Activated CD4-positive, alpha-beta T cell treated with anti-CD3 and anti-CD28 coated beads, Interleukin-2, Interleukin-4, amounts not matched to agents 100 ng/mL and 50 ng/mL, durations not matched to agents 16 hours and 8 hours (primary cell): ENCODE measurements at regions not wholly inside any gene's neighbourhood (a gene's known extent, or its start where the extent isn't known, plus 50 kb on each side); places are given as distances from the start of the nearest gene placed in this dataset.

Source experiments
- DNase-seq: peaks from one replicate; pipeline ENCODE4 v3.0.0-alpha.2; 2020; ENCODE audit warnings: low spot score

DNA sequence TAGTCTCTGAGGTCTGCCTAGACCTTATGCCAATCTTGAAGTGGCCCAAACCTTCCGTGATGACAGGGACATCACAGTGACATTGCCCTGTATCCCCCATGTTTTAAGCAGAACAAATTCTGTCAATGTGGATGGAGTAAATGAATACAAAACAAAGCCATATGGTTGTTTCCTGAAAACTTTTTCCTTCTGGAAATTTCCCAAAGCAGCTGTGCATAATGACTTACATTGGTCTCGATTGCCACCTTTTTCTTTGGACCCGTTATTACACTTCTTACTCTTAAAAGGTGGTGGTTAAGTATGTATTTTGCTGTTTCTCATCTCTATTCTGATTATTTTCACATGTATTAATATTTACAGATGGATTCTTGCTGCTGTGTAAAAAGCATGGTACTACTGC, 411.2 kb upstream of the KLF6 start:
- no peak for DNase-seq

GRCh38 chr10:4195213-4195612, 410.2 kb upstream of the KLF6 start:
- no peak for DNase-seq

DNA sequence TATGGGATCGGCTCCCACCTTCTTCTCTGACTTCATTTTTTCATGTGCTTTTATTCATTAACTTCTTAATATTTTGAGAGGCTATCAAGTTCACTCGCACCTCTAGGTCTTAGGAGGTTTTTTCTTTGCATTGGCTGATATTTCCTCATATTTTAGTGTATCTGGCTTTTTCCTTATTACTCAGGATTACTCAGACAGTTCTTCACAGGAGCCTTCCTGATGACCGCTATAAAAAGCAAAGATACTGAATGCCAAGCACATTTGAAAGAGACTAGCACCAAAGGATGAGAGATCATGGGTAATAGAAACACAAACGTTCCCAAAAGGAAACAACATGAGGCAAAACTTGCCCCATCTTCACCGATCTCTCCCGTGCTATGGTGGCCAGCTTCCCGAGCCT, 409.2 kb upstream of the KLF6 start:
- DNase-seq: no peak

DNA sequence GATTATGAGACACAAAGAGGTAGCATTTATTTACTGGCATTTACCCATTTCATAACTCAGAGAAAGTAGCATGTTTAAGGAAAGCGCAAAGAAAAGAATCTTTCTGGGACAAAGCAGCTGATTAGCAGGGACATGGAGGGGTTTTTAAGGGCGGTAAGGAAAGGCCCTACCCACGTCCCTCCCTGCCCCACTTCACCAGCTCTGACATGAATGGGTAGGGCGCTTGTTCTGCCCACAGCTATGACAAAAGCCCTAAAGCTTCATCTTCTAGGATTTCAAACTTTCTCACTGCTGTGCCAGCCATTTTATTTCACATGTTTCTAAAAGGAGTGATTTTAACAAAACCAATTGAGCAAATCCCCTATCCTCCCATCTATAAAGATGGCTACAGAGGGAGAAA, 406.9 kb upstream of the KLF6 start:
- DNase-seq: no peak

DNA sequence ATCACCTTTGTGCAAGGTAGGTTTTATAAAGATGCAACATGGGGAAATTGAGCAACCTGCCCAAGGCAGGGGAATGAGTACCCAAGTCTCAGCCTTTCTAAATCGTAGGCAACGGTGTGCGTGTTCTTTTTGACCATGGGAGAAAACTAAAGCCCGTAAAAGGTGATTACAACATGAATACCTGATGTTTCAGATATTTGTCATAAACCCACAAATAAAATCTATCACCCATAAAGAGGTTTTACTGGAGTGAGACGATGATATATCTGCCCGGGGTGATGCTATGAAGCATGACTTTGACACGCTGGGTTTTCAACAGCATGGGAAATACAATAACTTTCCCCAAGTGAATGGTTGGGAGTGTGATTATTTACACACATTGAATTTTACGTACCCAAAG, 406.3 kb upstream of the KLF6 start:
- no peak for DNase-seq

GRCh38 chr10:4190876-4191275, 405.9 kb upstream of the KLF6 start:
- no peak for DNase-seq

DNA sequence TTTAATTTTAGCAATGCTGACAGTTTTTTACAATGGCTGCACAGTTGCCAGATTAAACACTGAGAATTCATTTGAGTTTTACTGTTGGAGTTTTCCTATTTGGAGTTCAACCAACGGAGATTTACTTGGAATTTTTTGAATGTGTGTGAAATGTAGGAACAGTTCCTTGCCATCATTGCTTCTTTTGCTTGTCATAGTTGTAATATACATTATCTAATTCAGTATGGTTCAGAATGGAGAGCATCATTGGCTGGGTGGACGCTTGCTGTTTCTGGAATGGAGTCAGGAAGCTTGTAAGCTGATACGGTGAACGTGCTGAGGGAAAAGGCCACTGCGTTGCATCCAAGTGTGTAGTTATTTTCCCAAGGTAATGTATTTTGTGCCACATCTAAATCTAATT, 404.3 kb upstream of the KLF6 start:
- no peak for DNase-seq

GRCh38 chr10:4188406-4188805, 403.4 kb upstream of the KLF6 start:
- DNase-seq: no peak

- no peak for DNase-seq
Observed at GRCh38 chr10:4186849-4187540, 402.0 kb upstream of the KLF6 start.

DNA sequence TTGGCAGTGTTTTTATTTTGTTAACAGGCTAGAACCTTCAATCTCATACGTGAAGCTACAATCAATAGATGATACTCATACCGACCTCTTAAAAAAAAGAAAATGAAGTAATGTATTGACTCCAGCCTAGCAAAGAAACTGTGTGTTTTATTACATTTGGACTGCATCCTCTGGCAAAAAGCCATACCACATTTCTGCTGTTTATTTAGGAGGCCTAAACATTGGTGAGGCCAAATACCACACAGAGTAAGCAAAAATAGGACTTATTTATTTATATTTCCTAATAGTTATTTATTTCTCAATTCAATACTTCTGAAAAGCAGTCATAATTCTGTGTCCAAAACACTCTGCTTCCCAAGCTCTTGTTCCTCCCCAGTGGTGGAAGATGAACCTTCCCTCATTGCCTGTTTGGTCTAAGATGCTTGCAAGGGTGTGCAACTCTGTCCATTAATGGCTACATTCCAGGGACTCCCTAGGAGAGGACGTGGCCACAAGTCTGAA, 398.8 kb upstream of the KLF6 start:
- no peak for DNase-seq

DNA sequence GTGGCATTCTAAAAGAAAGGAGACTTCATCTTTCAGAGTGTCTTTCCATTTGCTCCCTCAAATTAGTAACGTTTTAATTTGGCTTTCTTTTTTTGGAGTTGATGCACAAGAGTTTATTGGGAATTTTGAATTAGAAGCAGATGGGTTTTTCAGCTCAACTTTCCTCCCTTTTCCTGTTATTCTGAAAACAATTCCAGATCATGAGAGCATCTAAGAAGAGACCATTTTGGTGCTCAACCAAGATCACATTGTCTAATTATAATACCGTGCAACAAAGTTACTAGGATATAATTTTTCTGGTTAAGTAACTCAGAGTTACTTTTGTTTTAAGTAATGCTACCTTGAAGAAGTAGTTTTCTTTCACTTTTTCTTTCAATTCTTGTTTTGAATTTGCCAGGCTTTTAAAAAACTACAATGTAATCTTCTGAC, 396.6 kb upstream of the KLF6 start:
- peak; percentile 22 for DNase-seq

GRCh38 chr10:4181081-4181480, 396.1 kb upstream of the KLF6 start:
- DNase-seq: no peak

DNA sequence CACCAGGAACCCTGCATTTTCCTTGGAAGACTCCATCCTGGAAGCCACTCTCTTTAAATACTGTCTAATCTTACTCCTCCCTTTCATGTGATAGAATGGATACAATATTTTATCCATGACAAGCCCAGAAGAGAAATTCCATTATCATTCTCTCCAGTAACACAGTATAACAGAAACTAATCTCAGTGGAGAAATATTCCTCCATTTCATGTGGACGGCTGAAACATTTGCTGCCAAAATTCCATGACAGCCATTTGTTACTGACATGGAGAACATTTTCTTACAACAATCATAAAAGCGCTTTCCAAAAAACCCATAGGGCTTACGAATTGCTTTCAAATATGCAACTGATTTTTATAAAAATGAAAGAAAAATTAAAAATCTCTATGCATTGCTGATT, 392.8 kb upstream of the KLF6 start:
- no peak for DNase-seq

DNA sequence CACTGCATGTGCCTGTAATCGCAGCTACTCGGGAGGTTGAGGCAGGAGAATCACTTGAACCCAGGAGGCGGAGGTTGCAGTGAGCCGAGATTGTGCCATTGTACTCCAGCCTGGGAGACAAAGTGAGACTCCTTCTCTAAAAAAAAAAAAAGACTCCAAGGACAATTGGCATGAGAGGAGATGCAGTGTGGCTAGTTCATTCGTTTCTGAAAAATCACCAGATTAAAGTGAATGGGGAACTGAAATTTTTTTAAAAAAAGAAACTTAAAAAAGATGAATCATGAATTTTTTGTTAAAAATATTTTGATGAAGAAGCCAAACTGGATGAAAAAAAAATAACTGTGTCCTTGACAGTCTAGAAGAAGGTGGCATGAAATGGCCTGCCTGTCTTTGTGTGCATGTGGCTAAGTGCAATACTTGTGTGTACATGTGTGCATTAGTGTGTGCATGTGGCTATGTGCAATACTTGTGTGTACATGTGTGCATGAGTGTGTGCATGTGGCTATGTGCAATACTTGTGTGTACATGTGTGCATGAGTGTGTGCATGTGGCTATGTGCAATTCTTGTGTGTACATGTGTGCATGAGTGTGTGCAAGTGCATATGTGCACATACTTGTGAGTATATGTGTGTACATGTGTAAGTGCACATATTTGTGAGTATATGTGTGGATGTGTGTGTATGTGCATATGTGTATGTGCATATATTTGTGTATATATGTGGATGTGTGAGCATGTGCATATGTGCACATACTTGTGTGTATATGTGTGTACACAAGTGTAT, 391.7 kb upstream of the KLF6 start:
- DNase-seq: no peak

DNA sequence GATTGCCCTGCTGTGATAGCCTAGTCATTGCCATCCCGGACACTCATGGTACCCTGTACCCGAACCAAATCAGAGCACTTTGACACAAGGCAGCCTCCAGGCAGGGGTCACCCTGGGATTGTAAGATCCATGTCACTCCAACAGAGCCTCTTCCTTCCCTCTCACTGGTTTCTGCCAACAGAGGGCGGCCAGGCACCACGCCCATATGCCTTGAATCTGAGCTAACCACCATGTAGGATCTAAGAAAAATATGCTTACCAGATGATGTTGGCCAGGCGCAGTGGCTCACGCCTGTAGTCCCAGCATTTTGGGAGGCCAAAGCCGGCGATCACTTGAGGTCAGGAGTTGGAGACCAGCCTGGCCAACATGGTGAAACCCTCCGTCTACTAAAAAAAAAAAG, 389.2 kb upstream of the KLF6 start:
- no peak for DNase-seq

DNA sequence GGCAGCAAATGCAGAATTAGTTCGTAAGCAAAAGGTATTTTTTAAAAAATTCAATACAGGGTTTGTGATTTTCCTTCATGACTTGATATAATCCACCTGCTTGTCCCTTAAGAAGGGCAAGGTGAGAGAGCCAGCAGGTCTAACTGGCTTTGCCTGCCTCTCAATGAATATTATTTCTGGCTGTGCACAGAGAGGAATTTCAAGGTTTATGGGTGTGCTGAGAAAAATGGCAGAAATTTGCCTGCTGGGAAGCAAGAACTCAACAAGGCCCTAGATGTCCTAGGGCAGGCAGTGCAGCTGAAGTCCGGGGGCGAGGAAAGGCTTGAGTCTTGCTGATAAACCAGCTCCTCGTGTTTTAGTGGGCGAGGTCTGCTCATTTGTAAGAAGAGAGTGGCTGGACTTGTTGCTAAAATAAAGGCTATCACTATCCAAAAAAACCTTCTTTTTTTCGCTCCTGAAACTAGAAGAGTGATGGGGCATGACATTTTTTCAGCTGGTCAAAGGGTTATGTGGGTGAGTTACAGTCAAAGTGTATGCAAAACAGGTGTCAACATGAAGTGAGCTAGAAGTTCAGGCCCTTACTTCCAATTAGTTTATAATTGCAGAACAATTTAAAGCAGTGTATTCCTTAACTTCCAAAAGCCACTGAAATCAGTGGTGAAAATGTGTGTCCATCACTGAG, 385.8 kb upstream of the KLF6 start:
- DNase-seq: no peak

DNA sequence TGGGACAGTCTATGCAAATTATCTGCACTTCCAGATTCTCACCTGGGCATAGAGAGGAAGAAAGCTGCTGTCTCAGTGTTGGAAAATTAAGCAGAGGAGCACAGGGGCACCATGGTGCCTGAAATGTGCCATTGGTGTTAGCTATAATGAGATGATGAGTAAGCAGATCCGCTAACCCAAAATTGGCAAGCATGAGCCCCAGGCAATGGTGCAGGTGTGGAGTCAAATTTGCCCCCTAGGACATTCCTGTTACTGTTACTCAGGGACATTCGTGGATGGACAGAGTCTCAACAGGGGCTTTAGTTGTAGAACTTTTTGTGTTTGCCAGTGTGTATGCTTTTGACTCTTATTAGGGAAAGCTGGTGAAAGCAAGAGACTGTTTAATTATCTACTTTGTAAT, 385.2 kb upstream of the KLF6 start:
- no peak for DNase-seq

GRCh38 chr10:4169448-4169847, 384.4 kb upstream of the KLF6 start:
- DNase-seq: no peak

- DNase-seq: no peak
Observed at GRCh38 chr10:4167216-4167615, 382.2 kb upstream of the KLF6 start.

- no peak for DNase-seq
Observed at GRCh38 chr10:4162571-4163286, 377.7 kb upstream of the KLF6 start.

- DNase-seq: no peak
Observed at GRCh38 chr10:4159173-4159572, 374.2 kb upstream of the KLF6 start.

DNA sequence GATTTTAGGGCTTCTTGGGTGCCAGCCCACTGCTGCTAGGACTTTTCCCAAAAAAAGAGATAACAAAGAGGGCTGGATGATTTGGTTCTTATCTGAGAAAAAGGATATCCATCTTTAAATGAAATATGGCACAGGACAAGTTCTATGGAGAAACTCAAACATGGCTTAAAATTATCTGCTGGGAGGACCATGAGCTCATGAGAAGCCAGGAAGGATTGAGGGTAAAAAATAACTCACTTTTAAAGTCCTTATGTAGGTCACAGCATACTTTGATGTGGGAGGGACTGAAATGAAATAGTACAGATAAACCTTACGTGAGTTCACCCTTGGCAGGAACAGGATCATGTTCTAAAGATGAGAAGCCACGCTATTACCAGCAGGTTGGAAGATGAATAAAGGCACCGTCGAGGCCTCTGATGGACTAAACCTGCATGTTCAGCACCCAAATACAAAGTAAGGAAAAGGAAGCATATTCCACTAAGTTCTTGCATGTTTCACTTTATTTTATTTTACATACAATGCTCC, 369.2 kb upstream of the KLF6 start:
- DNase-seq: no peak
